ENCODE measurements at regions not wholly inside any gene's neighbourhood (a gene's known extent, or its start where the extent isn't known, plus 50 kb on each side); places are given as distances from the start of the nearest gene placed in this dataset.

GRCh38 chr2:126272401-126272800, 383.6 kb upstream of the GYPC start:
- no peak for TF ChIP-seq CTCF (IDR thresholded peaks at IDR 0.05)
- no peak for TF ChIP-seq POLR2A (IDR thresholded peaks at IDR 0.05)
